ENCODE measurements at regions not wholly inside any gene's neighbourhood (a gene's known extent, or its start where the extent isn't known, plus 50 kb on each side); places are given as distances from the start of the nearest gene placed in this dataset.

GRCh38 chr5:67693956-67694809 lies 497.6 kb upstream of the CD180 start:
- no peak for TF ChIP-seq REST (IDR thresholded peaks at IDR 0.05; ENCODE audit: insufficient read depth in 1 of 2, low read depth in 2 of 2, low read length in 2 of 2)
- no peak for TF ChIP-seq SIN3A (IDR thresholded peaks at IDR 0.05; ENCODE audit: borderline replicate concordance, insufficient read depth, low read length)
- no peak for TF ChIP-seq POLR2AphosphoS5 (IDR thresholded peaks at IDR 0.05; ENCODE audit: low read depth, low read length)
- no peak for TF ChIP-seq FOXP2 (optimal IDR thresholded peaks at IDR 0.05; ENCODE audit: borderline replicate concordance, extremely low read depth, extremely low read length, insufficient read depth)
- TF ChIP-seq TAF1 (IDR thresholded peaks at IDR 0.05; ENCODE audit: borderline replicate concordance, insufficient read depth, low read length) = no peak

- no peak for TF ChIP-seq FOXP2 (optimal IDR thresholded peaks at IDR 0.05; ENCODE audit: borderline replicate concordance, extremely low read depth, extremely low read length, insufficient read depth)
- no peak for TF ChIP-seq REST (IDR thresholded peaks at IDR 0.05; ENCODE audit: insufficient read depth in 1 of 2, low read depth in 2 of 2, low read length in 2 of 2)
- no peak for TF ChIP-seq POLR2AphosphoS5 (IDR thresholded peaks at IDR 0.05; ENCODE audit: low read depth, low read length)
- TF ChIP-seq SIN3A (IDR thresholded peaks at IDR 0.05; ENCODE audit: borderline replicate concordance, insufficient read depth, low read length) = no peak
- TF ChIP-seq TAF1 (IDR thresholded peaks at IDR 0.05; ENCODE audit: borderline replicate concordance, insufficient read depth, low read length) = no peak
Measured at GRCh38 chr5:67686746-67687145, 490.1 kb upstream of the CD180 start.

- TF ChIP-seq REST (IDR thresholded peaks at IDR 0.05; ENCODE audit: insufficient read depth in 1 of 2, low read depth in 2 of 2, low read length in 2 of 2) = no peak
- TF ChIP-seq SIN3A (IDR thresholded peaks at IDR 0.05; ENCODE audit: borderline replicate concordance, insufficient read depth, low read length) = no peak
- TF ChIP-seq POLR2AphosphoS5 (IDR thresholded peaks at IDR 0.05; ENCODE audit: low read depth, low read length) = no peak
- no peak for TF ChIP-seq FOXP2 (optimal IDR thresholded peaks at IDR 0.05; ENCODE audit: borderline replicate concordance, extremely low read depth, extremely low read length, insufficient read depth)
- TF ChIP-seq TAF1 (IDR thresholded peaks at IDR 0.05; ENCODE audit: borderline replicate concordance, insufficient read depth, low read length) = no peak
Measured at GRCh38 chr5:67681703-67682102, 485.1 kb upstream of the CD180 start.

- no peak for TF ChIP-seq REST (IDR thresholded peaks at IDR 0.05; ENCODE audit: insufficient read depth in 1 of 2, low read depth in 2 of 2, low read length in 2 of 2)
- TF ChIP-seq SIN3A (IDR thresholded peaks at IDR 0.05; ENCODE audit: borderline replicate concordance, insufficient read depth, low read length) = no peak
- TF ChIP-seq POLR2AphosphoS5 (IDR thresholded peaks at IDR 0.05; ENCODE audit: low read depth, low read length) = no peak
- TF ChIP-seq FOXP2 (optimal IDR thresholded peaks at IDR 0.05; ENCODE audit: borderline replicate concordance, extremely low read depth, extremely low read length, insufficient read depth) = no peak
- TF ChIP-seq TAF1 (IDR thresholded peaks at IDR 0.05; ENCODE audit: borderline replicate concordance, insufficient read depth, low read length) = no peak
Measured at GRCh38 chr5:67680099-67680498, 483.5 kb upstream of the CD180 start.

All from PFSK-1 (cell line).